Keratinocyte (primary cell): ENCODE measurements at regions not wholly inside any gene's neighbourhood (a gene's known extent, or its start where the extent isn't known, plus 50 kb on each side); places are given as distances from the start of the nearest gene placed in this dataset.

Source experiments
- DNase-seq: peaks from one replicate; pipeline ENCODE4 v3.0.0-alpha.2; 2011; ENCODE audit warnings: low read depth, missing footprints, low spot score
- FAIRE-seq: peaks from 2 replicates; lab custom pipeline; 2011; peaks lifted over from hg19 to GRCh38; lab: Jason Lieb, UNC
- H2AFZ ChIP-seq: 2 replicates; pipeline ENCODE4 v1.6.0; 2012; ENCODE audit warnings: low read length, control low read depth, inconsistent platforms; ENCODE audit not compliant: control insufficient read depth
- H3K27ac ChIP-seq: 2 replicates; pipeline ENCODE4 v1.5.1; 2011; ENCODE audit warnings: low read length; ENCODE audit not compliant: control insufficient read depth, insufficient read depth
- H3K27me3 ChIP-seq: 3 replicates; pipeline ENCODE4 v1.6.0; 2011; ENCODE audit warnings: low read length; ENCODE audit not compliant: control insufficient read depth, insufficient read depth; ENCODE audit errors: extremely low read depth
- H3K36me3 ChIP-seq, 2 experiments: 2 replicates in 1 of 2; 3 replicates in 1 of 2; pipeline ENCODE4 v1.5.1; 2011; ENCODE audit warnings: low read length in 2 of 2, mild to moderate bottlenecking in 1 of 2; ENCODE audit not compliant: control insufficient read depth in 2 of 2, insufficient read depth in 2 of 2; ENCODE audit errors: extremely low read depth in 1 of 2
- H3K4me1 ChIP-seq: 3 replicates; pipeline ENCODE4 v1.5.1; 2011; ENCODE audit warnings: low read length; ENCODE audit not compliant: control insufficient read depth, insufficient read depth; ENCODE audit errors: extremely low read depth
- H3K4me2 ChIP-seq: 3 replicates; pipeline ENCODE4 v1.6.0; 2011; ENCODE audit warnings: low read depth, low read length; ENCODE audit not compliant: control insufficient read depth, insufficient read depth; ENCODE audit errors: extremely low read depth
- H3K4me3 ChIP-seq, 3 experiments: fragments of 200-600 bp in 1 of 3; sonication (generic) in 1 of 3; 2 replicates in 2 of 3; 3 replicates in 1 of 3; pipeline ENCODE4 v1.5.1; 2011 to 2016; ENCODE audit warnings: low read length in 3 of 3, mild to moderate bottlenecking in 3 of 3, control low read depth in 2 of 3, inconsistent platforms in 1 of 3, low read depth in 1 of 3, mixed read lengths in 1 of 3, mixed run types in 1 of 3, moderate library complexity in 1 of 3; ENCODE audit not compliant: control insufficient read depth in 2 of 3, insufficient read depth in 2 of 3; ENCODE audit errors: extremely low read depth in 1 of 3
- H3K79me2 ChIP-seq: 2 replicates; pipeline ENCODE4 v1.6.0; 2012; ENCODE audit warnings: low read length; ENCODE audit not compliant: control insufficient read depth, insufficient read depth
- H3K9ac ChIP-seq: 3 replicates; pipeline ENCODE4 v1.6.0; 2011; ENCODE audit warnings: low read length; ENCODE audit not compliant: control insufficient read depth, insufficient read depth; ENCODE audit errors: extremely low read depth
- H3K9me1 ChIP-seq: 3 replicates; pipeline ENCODE4 v1.6.0; 2011; ENCODE audit warnings: low read length; ENCODE audit not compliant: control insufficient read depth, insufficient read depth; ENCODE audit errors: extremely low read depth
- H3K9me3 ChIP-seq: 2 replicates; pipeline ENCODE4 v1.5.1; 2012; ENCODE audit warnings: low read depth, low read length; ENCODE audit not compliant: control insufficient read depth
- H4K20me1 ChIP-seq: 3 replicates; pipeline ENCODE4 v1.6.0; 2011; ENCODE audit warnings: low read length; ENCODE audit not compliant: control insufficient read depth, insufficient read depth; ENCODE audit errors: extremely low read depth
- CTCF ChIP-seq, 3 experiments: IDR thresholded peaks in 1 of 3; conservative IDR thresholded peaks in 1 of 3; optimal IDR thresholded peaks in 1 of 3; 2 replicates in 2 of 3; 3 replicates in 1 of 3; pipeline versions ENCODE3 to v1.5.1; 2011; ENCODE audit warnings: low read length in 3 of 3, mild to moderate bottlenecking in 3 of 3, moderate library complexity in 2 of 3, control low read depth in 1 of 3, inconsistent platforms in 1 of 3; ENCODE audit not compliant: insufficient read depth in 2 of 3; ENCODE audit errors: extremely low read depth in 1 of 3
- EZH2 ChIP-seq: IDR thresholded peaks from one replicate; pipeline ENCODE4 v1.6.1; 2012; ENCODE audit warnings: inconsistent platforms, mild to moderate bottlenecking, low read length, moderate library complexity
- dilution Hi-C: fragments of 300-500 bp; cut with MboI; formaldehyde crosslinking; loops from one replicate; pipeline ENCODE4 v1.7.0; 2020; ENCODE audit warnings: low sequenced_read_pairs; ENCODE audit not compliant: extremely low pct_ligation_motif_present

- no peak for TF ChIP-seq CTCF (optimal IDR thresholded peaks at IDR 0.05 in 1 of 3, IDR thresholded peaks at IDR 0.05 in 1 of 3, conservative IDR thresholded peaks at IDR 0.05 in 1 of 3; ENCODE audit: extremely low read depth in 1 of 3, insufficient read depth in 2 of 3, low read length in 3 of 3)
- TF ChIP-seq EZH2 = no peak
- H3K4me1 ChIP-seq = no peaks in the 10 kb centered on the region
- no peak overlapping the region for H3K9ac ChIP-seq
- no peaks in the 10 kb centered on the region for H3K27me3 ChIP-seq
- dilution Hi-C loops = no loop called here
- no peak for DNase-seq
- H3K79me2 ChIP-seq = no peaks in the 10 kb centered on the region
- H3K36me3 ChIP-seq = no peaks in the 10 kb centered on the region
- H3K4me2 ChIP-seq = no peak overlapping the region
- no peaks in the 10 kb centered on the region for H4K20me1 ChIP-seq
- H3K4me3 ChIP-seq = no peak overlapping the region
- FAIRE-seq = no peak
- H3K9me1 ChIP-seq = no peaks in the 10 kb centered on the region
- no peak overlapping the region for H2AFZ ChIP-seq
- no peaks in the 10 kb centered on the region for H3K9me3 ChIP-seq
- H3K27ac ChIP-seq = no peak overlapping the region
Observed at GRCh38 chr2:163043201-163043600, 204.6 kb upstream of the KCNH7 start.

- H3K9me1 ChIP-seq = no peaks in the 10 kb centered on the region
- no peak overlapping the region for H2AFZ ChIP-seq
- no peak overlapping the region for H3K4me3 ChIP-seq
- no peak overlapping the region for H3K27ac ChIP-seq
- no peaks in the 10 kb centered on the region for H3K4me1 ChIP-seq
- H3K9me3 ChIP-seq = no peaks in the 10 kb centered on the region
- no peaks in the 10 kb centered on the region for H4K20me1 ChIP-seq
- dilution Hi-C loops = no loop called here
- DNase-seq (no peak), FAIRE-seq (no peak)
- H3K79me2 ChIP-seq = no peaks in the 10 kb centered on the region
- TF ChIP-seq EZH2 (no peak), CTCF (optimal IDR thresholded peaks at IDR 0.05 in 1 of 3, IDR thresholded peaks at IDR 0.05 in 1 of 3, conservative IDR thresholded peaks at IDR 0.05 in 1 of 3; ENCODE audit: extremely low read depth in 1 of 3, insufficient read depth in 2 of 3, low read length in 3 of 3) (no peak)
- H3K36me3 ChIP-seq = no peaks in the 10 kb centered on the region
- no peaks in the 10 kb centered on the region for H3K27me3 ChIP-seq
- H3K9ac ChIP-seq = no peak overlapping the region
- no peak overlapping the region for H3K4me2 ChIP-seq
Observed at GRCh38 chr2:163039266-163039665, 200.7 kb upstream of the KCNH7 start.
